ENCODE measurements at regions not wholly inside any gene's neighbourhood (a gene's known extent, or its start where the extent isn't known, plus 50 kb on each side); places are given as distances from the start of the nearest gene placed in this dataset.

DNA sequence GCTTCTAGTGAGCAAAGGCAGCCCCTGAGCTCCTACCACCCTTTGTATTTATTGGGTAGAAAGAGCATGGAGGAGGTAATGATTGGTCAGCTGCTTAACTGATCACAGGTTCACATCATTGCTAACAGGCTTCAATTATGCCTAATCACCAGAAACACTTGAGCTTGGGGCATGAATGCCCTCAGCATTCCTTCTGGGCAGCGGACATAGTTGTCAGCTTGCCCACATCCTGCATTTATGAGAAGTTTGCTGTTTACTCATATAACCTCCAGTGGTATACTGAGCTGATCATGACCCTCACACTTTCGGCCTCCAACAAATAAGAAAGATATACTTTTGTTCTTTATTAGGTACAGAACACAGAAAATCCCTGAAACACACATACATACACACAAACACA lies 140.3 kb upstream of the ODAD2 start:
- no peaks in the 10 kb centered on the region for H3K36me3 ChIP-seq (ENCODE audit: insufficient read depth, low read length)

DNA sequence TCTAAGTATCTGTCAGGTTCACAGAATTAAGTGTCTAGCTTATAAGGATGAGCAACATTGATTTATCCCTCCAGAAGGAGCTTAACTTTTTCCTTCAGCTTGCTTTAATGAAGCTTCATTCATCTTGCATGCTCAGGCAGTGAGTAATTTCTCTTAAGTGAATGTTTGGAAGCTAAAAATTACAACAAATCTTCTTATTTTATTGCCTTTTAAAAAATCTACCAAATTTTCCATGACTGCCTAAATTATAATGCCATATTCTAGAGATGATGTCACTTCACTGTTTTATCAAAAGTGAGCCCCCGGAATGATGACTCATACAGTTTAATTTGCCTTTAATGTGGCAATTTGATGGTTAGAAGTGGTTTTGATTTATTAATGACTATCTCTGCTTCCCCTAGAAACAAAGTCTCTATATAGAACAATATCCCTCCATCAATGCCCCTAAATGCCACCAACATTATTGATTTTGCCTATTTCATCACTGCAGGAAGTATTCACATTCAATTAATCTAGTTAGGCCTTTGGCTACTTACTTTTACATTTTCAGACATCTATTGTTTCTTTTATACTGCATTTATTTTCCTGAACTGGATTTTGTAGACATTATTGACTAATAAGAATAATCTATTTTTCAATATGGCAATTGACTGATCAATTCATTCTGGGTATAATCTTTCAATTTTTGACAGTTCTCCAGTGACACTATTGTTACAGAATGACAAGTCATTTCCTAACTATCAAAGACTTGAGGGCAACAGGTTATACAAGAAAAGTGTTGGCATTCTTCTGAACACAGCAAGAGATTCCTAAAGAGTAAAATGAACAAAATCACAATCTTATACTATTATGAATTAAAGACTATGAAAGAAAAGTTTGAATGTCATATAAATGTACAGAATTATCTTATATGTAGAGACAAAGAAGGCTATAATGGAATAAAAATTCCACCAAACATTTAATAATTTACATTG lies 139.3 kb upstream of the ODAD2 start:
- Histone ChIP-seq H3K9me3 (ENCODE audit: low read length) (no peaks in the 10 kb centered on the region), H3K4me3 (ENCODE audit: low read depth, low read length, poor library complexity, severe bottlenecking) (no peak overlapping the region), H3K27ac (ENCODE audit: low read depth, low read length, poor library complexity, severe bottlenecking) (no peak overlapping the region), H3K27me3 (ENCODE audit: insufficient read depth, low read length) (no peaks in the 10 kb centered on the region), H4K20me1 (ENCODE audit: insufficient read depth, low read length) (no peaks in the 10 kb centered on the region), H3F3A (ENCODE audit: insufficient read depth, low read length) (no peaks in the 10 kb centered on the region), H3K36me3 (ENCODE audit: insufficient read depth, low read length) (no peaks in the 10 kb centered on the region), H3K9me2 (ENCODE audit: low read depth, low read length) (no peaks in the 10 kb centered on the region), H3K79me2 (ENCODE audit: insufficient read depth, low read length) (no peaks in the 10 kb centered on the region), H2AFZ (ENCODE audit: low read length) (no peak overlapping the region), H3K9ac (ENCODE audit: low read length) (no peak overlapping the region), H3K4me1 (ENCODE audit: insufficient read depth, low read length, severe bottlenecking) (no peaks in the 10 kb centered on the region), H3K4me2 (ENCODE audit: low read length) (no peak overlapping the region)
- TF ChIP-seq, protein P1, sequence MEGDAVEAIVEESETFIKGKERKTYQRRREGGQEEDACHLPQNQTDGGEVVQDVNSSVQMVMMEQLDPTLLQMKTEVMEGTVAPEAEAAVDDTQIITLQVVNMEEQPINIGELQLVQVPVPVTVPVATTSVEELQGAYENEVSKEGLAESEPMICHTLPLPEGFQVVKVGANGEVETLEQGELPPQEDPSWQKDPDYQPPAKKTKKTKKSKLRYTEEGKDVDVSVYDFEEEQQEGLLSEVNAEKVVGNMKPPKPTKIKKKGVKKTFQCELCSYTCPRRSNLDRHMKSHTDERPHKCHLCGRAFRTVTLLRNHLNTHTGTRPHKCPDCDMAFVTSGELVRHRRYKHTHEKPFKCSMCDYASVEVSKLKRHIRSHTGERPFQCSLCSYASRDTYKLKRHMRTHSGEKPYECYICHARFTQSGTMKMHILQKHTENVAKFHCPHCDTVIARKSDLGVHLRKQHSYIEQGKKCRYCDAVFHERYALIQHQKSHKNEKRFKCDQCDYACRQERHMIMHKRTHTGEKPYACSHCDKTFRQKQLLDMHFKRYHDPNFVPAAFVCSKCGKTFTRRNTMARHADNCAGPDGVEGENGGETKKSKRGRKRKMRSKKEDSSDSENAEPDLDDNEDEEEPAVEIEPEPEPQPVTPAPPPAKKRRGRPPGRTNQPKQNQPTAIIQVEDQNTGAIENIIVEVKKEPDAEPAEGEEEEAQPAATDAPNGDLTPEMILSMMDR (IDR thresholded peaks at IDR 0.05; ENCODE audit: low read length): no peak
- TF ChIP-seq EZH2 (IDR thresholded peaks at IDR 0.05; ENCODE audit: borderline replicate concordance, low read length): no peak

More for the DNA sequence above, 140.3 kb upstream of the ODAD2 start:
- H3K9ac ChIP-seq (ENCODE audit: low read length): no peak overlapping the region
- TF ChIP-seq, protein P1 (IDR thresholded peaks at IDR 0.05; ENCODE audit: low read length): no peak
- TF ChIP-seq EZH2 (IDR thresholded peaks at IDR 0.05; ENCODE audit: borderline replicate concordance, low read length): no peak
- H2AFZ ChIP-seq (ENCODE audit: low read length): no peak overlapping the region
- no peaks in the 10 kb centered on the region for H4K20me1 ChIP-seq (ENCODE audit: insufficient read depth, low read length)
- H3K9me3 ChIP-seq (ENCODE audit: low read length): no peaks in the 10 kb centered on the region
- H3K4me3 ChIP-seq (ENCODE audit: low read depth, low read length, poor library complexity, severe bottlenecking): no peak overlapping the region
- no peaks in the 10 kb centered on the region for H3K27me3 ChIP-seq (ENCODE audit: insufficient read depth, low read length)
- no peaks in the 10 kb centered on the region for H3K79me2 ChIP-seq (ENCODE audit: insufficient read depth, low read length)
- no peaks in the 10 kb centered on the region for H3K9me2 ChIP-seq (ENCODE audit: low read depth, low read length)
- H3K4me1 ChIP-seq (ENCODE audit: insufficient read depth, low read length, severe bottlenecking): no peaks in the 10 kb centered on the region
- H3K4me2 ChIP-seq (ENCODE audit: low read length): no peak overlapping the region
- no peak overlapping the region for H3K27ac ChIP-seq (ENCODE audit: low read depth, low read length, poor library complexity, severe bottlenecking)
- no peaks in the 10 kb centered on the region for H3F3A ChIP-seq (ENCODE audit: insufficient read depth, low read length)

DNA sequence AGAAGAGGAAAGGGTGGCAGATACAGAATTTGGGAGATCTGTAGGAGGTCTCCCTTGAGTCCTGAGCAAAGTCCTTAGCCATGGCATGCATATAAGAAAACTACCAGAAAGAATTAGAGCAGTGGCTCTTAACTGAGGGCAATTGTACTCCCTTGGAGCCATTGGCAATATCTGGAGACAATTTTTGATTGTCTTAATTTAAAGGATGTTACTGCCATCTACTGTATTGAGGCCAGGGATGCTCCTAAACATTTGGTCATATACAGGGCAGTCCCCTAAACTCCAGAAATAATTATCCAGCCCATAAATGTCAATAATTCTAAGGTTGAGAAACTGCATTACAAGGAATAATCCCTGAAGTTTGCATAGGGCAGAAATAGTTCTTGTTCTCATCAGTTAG lies 136.4 kb upstream of the ODAD2 start:
- no peaks in the 10 kb centered on the region for H3K79me2 ChIP-seq (ENCODE audit: insufficient read depth, low read length)
- H3K27me3 ChIP-seq (ENCODE audit: insufficient read depth, low read length): no peaks in the 10 kb centered on the region
- no peaks in the 10 kb centered on the region for H3K9me2 ChIP-seq (ENCODE audit: low read depth, low read length)
- H3K36me3 ChIP-seq (ENCODE audit: insufficient read depth, low read length): no peaks in the 10 kb centered on the region
- H3F3A ChIP-seq (ENCODE audit: insufficient read depth, low read length): no peaks in the 10 kb centered on the region
- TF ChIP-seq, protein P1 (IDR thresholded peaks at IDR 0.05; ENCODE audit: low read length): no peak
- TF ChIP-seq EZH2 (IDR thresholded peaks at IDR 0.05; ENCODE audit: borderline replicate concordance, low read length): no peak
- no peak overlapping the region for H3K9ac ChIP-seq (ENCODE audit: low read length)
- H3K4me3 ChIP-seq (ENCODE audit: low read depth, low read length, poor library complexity, severe bottlenecking): no peak overlapping the region
- H3K4me2 ChIP-seq (ENCODE audit: low read length): no peak overlapping the region
- no peaks in the 10 kb centered on the region for H3K4me1 ChIP-seq (ENCODE audit: insufficient read depth, low read length, severe bottlenecking)
- H4K20me1 ChIP-seq (ENCODE audit: insufficient read depth, low read length): no peaks in the 10 kb centered on the region
- no peaks in the 10 kb centered on the region for H3K9me3 ChIP-seq (ENCODE audit: low read length)
- no peak overlapping the region for H2AFZ ChIP-seq (ENCODE audit: low read length)
- no peak overlapping the region for H3K27ac ChIP-seq (ENCODE audit: low read depth, low read length, poor library complexity, severe bottlenecking)

Measured in OCI-LY1 (cell line).